ENCODE measurements at regions not wholly inside any gene's neighbourhood (a gene's known extent, or its start where the extent isn't known, plus 50 kb on each side); places are given as distances from the start of the nearest gene placed in this dataset.

DNA sequence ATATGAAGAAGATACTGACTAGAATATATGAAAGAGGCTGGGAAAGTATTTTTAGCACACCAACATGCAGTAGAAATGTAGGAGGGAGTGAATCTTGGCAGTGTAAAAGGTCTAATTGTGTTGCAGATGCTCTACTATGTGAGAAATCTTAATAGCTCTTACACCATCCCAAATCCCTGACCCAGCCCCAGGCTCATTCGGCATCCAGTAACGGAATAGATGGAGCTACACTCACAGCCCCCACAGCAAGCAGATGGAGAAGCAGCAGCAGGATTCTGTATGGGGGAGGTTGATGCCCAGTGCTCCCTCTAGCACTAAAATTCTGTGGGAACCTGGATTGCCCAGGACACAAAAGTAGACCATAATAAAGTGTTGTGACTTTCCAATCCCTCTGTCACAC, 153.2 kb upstream of the PRDX4 start:
- TF ChIP-seq EZH2phosphoT487 (IDR thresholded peaks at IDR 0.05; ENCODE audit: insufficient read depth, low read depth) (no peak), EZH2 (IDR thresholded peaks at IDR 0.05; ENCODE audit: insufficient read depth, poor library complexity, severe bottlenecking) (no peak)

Data from GM23248 (cell line).